SK-N-SH (cell line): ENCODE measurements at regions not wholly inside any gene's neighbourhood (a gene's known extent, or its start where the extent isn't known, plus 50 kb on each side); places are given as distances from the start of the nearest gene placed in this dataset.
"Not testable (repeated sequence)": the region's sequence is repeated elsewhere in the genome, so short reads cannot be mapped to it uniquely, and the experiment has no call there.

Experiments
- CTCF ChIA-PET: fragments of 300-600, 350-600 bp; formaldehyde crosslinking; extraction: SDS; loops from one replicate; lab custom pipeline; 2021; lab: Yijun Ruan, JAX
- POLR2A ChIA-PET: fragments of 350-600 bp; sonication (Branson Sonifier 250); formaldehyde crosslinking; extraction: SDS; loops from one replicate; lab custom pipeline; 2020; ENCODE audit warnings: antibody characterized with exemption, inconsistent platforms; lab: Yijun Ruan, JAX
- DNase-seq: peaks from one replicate; pipeline ENCODE4 v3.0.0; 2012
- H2AFZ ChIP-seq: fragments of 200-600 bp; sonication (generic); 2 replicates; pipeline ENCODE4 v1.8.1; 2016; ENCODE audit warnings: antibody characterized with exemption, mild to moderate bottlenecking, low read depth
- H3F3A ChIP-seq: fragments of 200-600 bp; sonication (generic); replicated peaks from 2 replicates; pipeline ENCODE3; 2016; ENCODE audit warnings: antibody characterized with exemption, mild to moderate bottlenecking; ENCODE audit not compliant: insufficient read depth
- H3K27ac ChIP-seq, 2 experiments: fragments of 200-500 bp in 1 of 2; fragments of 200-600 bp in 1 of 2; sonication (Bioruptor generic) in 1 of 2; sonication (generic), shearing (Covaris generic) in 1 of 2; 2 replicates each; pipeline versions ENCODE4 v1.5.1 to v1.6.1; 2014 to 2016; ENCODE audit warnings: low read depth in 2 of 2, inconsistent platforms in 1 of 2, low read length in 1 of 2, mild to moderate bottlenecking in 1 of 2, mixed read lengths in 1 of 2
- H3K27me3 ChIP-seq: fragments of 200-600 bp; sonication (generic), shearing (Covaris generic); 2 replicates; pipeline ENCODE4 v1.6.1; 2016; ENCODE audit warnings: mixed run types; ENCODE audit not compliant: insufficient read depth
- H3K36me3 ChIP-seq, 2 experiments: fragments of 200-500 bp in 1 of 2; fragments of 200-600 bp in 1 of 2; sonication (Bioruptor generic) in 1 of 2; sonication (generic) in 1 of 2; replicated peaks in 1 of 2; 2 replicates each; pipeline versions ENCODE3 to v1.5.1; 2014 to 2016; ENCODE audit warnings: low read length in 1 of 2, mild to moderate bottlenecking in 1 of 2; ENCODE audit not compliant: insufficient read depth in 2 of 2, control insufficient read depth in 1 of 2
- H3K4me1 ChIP-seq, 2 experiments: fragments of 200-500 bp in 1 of 2; fragments of 200-600 bp in 1 of 2; sonication (Bioruptor generic) in 1 of 2; sonication (generic), shearing (Covaris generic) in 1 of 2; 2 replicates each; pipeline versions ENCODE4 v1.5.1 to v1.6.1; 2014 to 2016; ENCODE audit warnings: low read depth in 1 of 2, low read length in 1 of 2, mixed run types in 1 of 2; ENCODE audit not compliant: insufficient read depth in 2 of 2, control insufficient read depth in 1 of 2
- H3K4me2 ChIP-seq: fragments of 200-600 bp; sonication (generic), shearing (Covaris generic); 2 replicates; pipeline ENCODE4 v1.6.1; 2017; ENCODE audit warnings: mixed run types
- H3K4me3 ChIP-seq, 2 experiments: fragments of 200-500 bp in 1 of 2; fragments of 200-600 bp in 1 of 2; sonication (Bioruptor generic) in 1 of 2; sonication (generic), shearing (Covaris generic) in 1 of 2; 2 replicates each; pipeline versions ENCODE4 v1.5.1 to v1.8.1; 2014 to 2016; ENCODE audit warnings: low read depth in 2 of 2, inconsistent platforms in 1 of 2, low read length in 1 of 2, mild to moderate bottlenecking in 1 of 2, mixed read lengths in 1 of 2, moderate library complexity in 1 of 2
- H3K79me2 ChIP-seq: fragments of 200-600 bp; sonication (generic); 2 replicates; pipeline ENCODE4 v1.8.1; 2017; ENCODE audit warnings: mild to moderate bottlenecking; ENCODE audit not compliant: insufficient read depth
- H3K9ac ChIP-seq: fragments of 200-600 bp; sonication (generic); 2 replicates; pipeline ENCODE4 v1.6.1; 2017; ENCODE audit warnings: mixed run types
- H3K9me2 ChIP-seq: fragments of 200-600 bp; sonication (generic); 2 replicates; pipeline ENCODE4 v1.6.1; 2017; ENCODE audit warnings: mixed run types
- H3K9me3 ChIP-seq: fragments of 200-600 bp; sonication (generic); 2 replicates; pipeline ENCODE4 v1.6.1; 2017; ENCODE audit warnings: mixed run types, mild to moderate bottlenecking, moderate library complexity
- H4K20me1 ChIP-seq: fragments of 200-600 bp; sonication (generic); 2 replicates; pipeline ENCODE4 v1.6.1; 2017; ENCODE audit warnings: mild to moderate bottlenecking, mixed run types; ENCODE audit not compliant: insufficient read depth
- FOXJ3 ChIP-seq: sonication (generic); formaldehyde crosslinking; IDR thresholded peaks from 2 replicates; pipeline ENCODE4 v1.5.1; 2020; ENCODE audit warnings: mild to moderate bottlenecking, missing genetic modification reagents
- RXRA ChIP-seq: IDR thresholded peaks from 2 replicates; pipeline ENCODE4 v1.4.0; 2012; ENCODE audit warnings: low read depth, mild to moderate bottlenecking, borderline replicate concordance
- WGBS: methylation state at CpG from one replicate; pipeline ENCODE4 v1.1.6; 2017; ENCODE audit warnings: low lambda C conversion rate; 5-methylcytosine and 5-hydroxymethylcytosine counted together
- TF ChIP-seq, protein P1 (sequence below): IDR thresholded peaks from 2 replicates; pipeline ENCODE4 v1.4.0; 2012; ENCODE audit warnings: low read depth, borderline replicate concordance
- TF ChIP-seq, protein P2 (sequence below): fragments of 200-600 bp; sonication (generic); IDR thresholded peaks from 2 replicates; pipeline ENCODE4 v1.6.1; 2017; ENCODE audit warnings: antibody characterized with exemption, mild to moderate bottlenecking, moderate library complexity

DNA sequence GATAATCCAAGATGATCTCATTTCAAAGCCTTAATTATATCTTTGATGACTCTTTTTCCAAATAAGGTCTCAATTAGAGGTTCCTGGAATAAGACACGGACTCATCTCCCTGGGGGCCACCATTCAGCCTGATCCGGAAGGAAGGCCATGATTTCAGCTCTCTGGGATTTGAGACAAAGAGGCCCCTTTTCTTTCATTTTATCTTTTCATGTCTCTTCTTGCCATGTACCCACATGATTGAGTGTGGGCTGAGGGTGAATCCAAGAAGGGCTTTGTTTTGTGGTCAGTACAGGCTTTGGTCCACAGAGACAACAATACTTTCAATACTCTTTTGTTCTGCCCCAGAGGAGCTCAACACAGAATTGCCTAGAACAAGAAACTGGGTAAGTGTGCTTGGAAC lies 261.2 kb downstream of the TRIML1 start (continued):
- TF ChIP-seq RXRA: no peak
- no peak for TF ChIP-seq FOXJ3 (CRISPR knock-in tag)

DNA sequence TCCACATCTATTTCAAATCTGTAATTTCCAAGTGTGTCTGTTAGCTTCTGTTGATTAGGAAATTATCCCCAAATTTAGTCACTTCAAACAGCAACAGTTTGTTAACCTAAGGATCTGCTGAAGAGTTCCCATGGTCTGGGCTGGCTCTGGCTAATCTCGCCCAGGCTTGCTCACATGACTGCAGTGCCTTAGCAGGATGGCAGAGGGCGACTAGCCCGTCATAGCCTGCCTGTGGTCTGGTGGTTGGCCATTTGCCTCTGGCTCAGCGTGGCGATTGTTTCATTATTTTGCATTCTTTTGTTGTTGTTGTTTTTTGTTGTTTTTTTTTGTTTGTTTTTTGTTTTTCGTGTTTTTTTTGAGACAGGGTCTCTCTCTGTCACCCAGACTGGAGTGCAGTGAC lies 264.0 kb downstream of the TRIML1 start:
- CTCF ChIA-PET: interaction anchor here (1.0 kb wide), 1 partner anchor 809 kb away, joined by 3 read pairs; no protein-coding TSS in a partner anchor
- TF ChIP-seq, protein P1, sequence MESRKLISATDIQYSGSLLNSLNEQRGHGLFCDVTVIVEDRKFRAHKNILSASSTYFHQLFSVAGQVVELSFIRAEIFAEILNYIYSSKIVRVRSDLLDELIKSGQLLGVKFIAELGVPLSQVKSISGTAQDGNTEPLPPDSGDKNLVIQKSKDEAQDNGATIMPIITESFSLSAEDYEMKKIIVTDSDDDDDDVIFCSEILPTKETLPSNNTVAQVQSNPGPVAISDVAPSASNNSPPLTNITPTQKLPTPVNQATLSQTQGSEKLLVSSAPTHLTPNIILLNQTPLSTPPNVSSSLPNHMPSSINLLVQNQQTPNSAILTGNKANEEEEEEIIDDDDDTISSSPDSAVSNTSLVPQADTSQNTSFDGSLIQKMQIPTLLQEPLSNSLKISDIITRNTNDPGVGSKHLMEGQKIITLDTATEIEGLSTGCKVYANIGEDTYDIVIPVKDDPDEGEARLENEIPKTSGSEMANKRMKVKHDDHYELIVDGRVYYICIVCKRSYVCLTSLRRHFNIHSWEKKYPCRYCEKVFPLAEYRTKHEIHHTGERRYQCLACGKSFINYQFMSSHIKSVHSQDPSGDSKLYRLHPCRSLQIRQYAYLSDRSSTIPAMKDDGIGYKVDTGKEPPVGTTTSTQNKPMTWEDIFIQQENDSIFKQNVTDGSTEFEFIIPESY: no peak
- TF ChIP-seq, protein P2, sequence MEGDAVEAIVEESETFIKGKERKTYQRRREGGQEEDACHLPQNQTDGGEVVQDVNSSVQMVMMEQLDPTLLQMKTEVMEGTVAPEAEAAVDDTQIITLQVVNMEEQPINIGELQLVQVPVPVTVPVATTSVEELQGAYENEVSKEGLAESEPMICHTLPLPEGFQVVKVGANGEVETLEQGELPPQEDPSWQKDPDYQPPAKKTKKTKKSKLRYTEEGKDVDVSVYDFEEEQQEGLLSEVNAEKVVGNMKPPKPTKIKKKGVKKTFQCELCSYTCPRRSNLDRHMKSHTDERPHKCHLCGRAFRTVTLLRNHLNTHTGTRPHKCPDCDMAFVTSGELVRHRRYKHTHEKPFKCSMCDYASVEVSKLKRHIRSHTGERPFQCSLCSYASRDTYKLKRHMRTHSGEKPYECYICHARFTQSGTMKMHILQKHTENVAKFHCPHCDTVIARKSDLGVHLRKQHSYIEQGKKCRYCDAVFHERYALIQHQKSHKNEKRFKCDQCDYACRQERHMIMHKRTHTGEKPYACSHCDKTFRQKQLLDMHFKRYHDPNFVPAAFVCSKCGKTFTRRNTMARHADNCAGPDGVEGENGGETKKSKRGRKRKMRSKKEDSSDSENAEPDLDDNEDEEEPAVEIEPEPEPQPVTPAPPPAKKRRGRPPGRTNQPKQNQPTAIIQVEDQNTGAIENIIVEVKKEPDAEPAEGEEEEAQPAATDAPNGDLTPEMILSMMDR: peak; percentile 20; the same call in 1 of the 2 replicates
- H3K36me3 ChIP-seq: no peaks in the 10 kb centered on the region
- WGBS: 68% methylated on average over 6 of the region's 6 CpGs
- H3K4me1 ChIP-seq: no peaks in the 10 kb centered on the region
- POLR2A ChIA-PET: no interaction called here
- peak; percentile 32 for DNase-seq
- no peak overlapping the region for H2AFZ ChIP-seq
- H3K4me2 ChIP-seq: no peak overlapping the region
- H3K9me2 ChIP-seq: no peaks in the 10 kb centered on the region
- no peaks in the 10 kb centered on the region for H3K27me3 ChIP-seq
- no peaks in the 10 kb centered on the region for H3K9me3 ChIP-seq
- H3K79me2 ChIP-seq: no peaks in the 10 kb centered on the region
- no peaks in the 10 kb centered on the region for H3F3A ChIP-seq
- no peak overlapping the region for H3K27ac ChIP-seq
- H4K20me1 ChIP-seq: no peaks in the 10 kb centered on the region
- no peak overlapping the region for H3K9ac ChIP-seq
- no peak overlapping the region for H3K4me3 ChIP-seq

DNA sequence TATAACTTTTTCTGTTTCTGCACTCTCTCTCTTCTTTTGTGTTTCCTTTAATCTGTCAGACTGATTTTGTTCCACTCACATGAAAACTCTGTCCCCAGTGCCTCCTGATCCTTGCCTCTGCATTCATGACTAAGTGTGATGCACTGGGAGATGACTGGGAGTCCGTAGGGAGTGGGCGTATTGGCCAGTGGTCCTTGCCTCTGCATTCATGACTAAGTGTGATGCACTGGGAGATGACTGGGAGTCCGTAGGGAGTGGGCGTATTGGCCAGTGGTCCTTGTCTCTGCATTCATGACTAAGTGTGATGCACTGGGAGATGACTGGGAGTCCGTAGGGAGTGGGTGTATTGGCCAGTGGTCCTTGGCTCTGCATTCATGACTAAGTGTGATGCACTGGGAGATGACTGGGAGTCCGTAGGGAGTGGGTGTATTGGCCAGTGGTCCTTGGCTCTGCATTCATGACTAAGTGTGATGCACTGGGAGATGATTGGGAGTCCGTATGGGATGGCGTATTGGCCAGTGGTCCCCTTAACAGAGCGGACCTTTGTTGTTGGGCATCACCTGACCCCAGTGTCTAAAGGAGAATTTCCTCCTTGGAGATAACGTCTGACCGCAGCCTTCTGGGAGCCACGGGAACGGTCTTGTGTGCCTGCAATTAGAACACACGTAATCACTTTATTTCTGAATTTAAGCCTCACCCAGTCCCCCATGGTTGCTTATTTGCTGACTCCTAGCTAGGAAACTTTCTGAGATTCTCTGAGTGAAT lies 266.0 kb downstream of the TRIML1 start:
- H4K20me1 ChIP-seq, CTCF ChIA-PET, H3K27me3 ChIP-seq, H3K4me3 ChIP-seq, H3K36me3 ChIP-seq, H3K9me3 ChIP-seq, POLR2A ChIA-PET, DNase-seq, H3F3A ChIP-seq, H3K79me2 ChIP-seq, H3K4me1 ChIP-seq, H3K9me2 ChIP-seq, H2AFZ ChIP-seq: not testable (repeated sequence)
- 0 out of 2 replicates have a peak overlapping the region, but pooled peaks have one; percentile 11 for H3K4me2 ChIP-seq
- peak overlapping the region; percentile 31; the same call in 1 of the 2 replicates for H3K9ac ChIP-seq
- peak overlapping the region in 1 of 2 experiments; percentile 76; a peak in 2 of 4 replicates for H3K27ac ChIP-seq
- WGBS: 49% methylated on average over 14 of the region's 14 CpGs
